Activated CD4-positive, CD25-positive, alpha-beta regulatory T cell (primary cell): ENCODE measurements at regions not wholly inside any gene's neighbourhood (a gene's known extent, or its start where the extent isn't known, plus 50 kb on each side); places are given as distances from the start of the nearest gene placed in this dataset.
"Not testable (repeated sequence)": the region's sequence is repeated elsewhere in the genome, so short reads cannot be mapped to it uniquely, and the experiment has no call there.

ENCODE experiments used
- DNase-seq, 4 experiments: peaks; one replicate each; lab custom pipeline; 2025; lab: John Stamatoyannopoulos, UW

GRCh38 chr20:29320216-29320949 lies 1937.1 kb upstream of the DEFB115 start:
- not testable (repeated sequence) for DNase-seq

GRCh38 chr20:29323631-29324515 lies 1933.6 kb upstream of the DEFB115 start:
- not testable (repeated sequence) for DNase-seq

- not testable (repeated sequence) for DNase-seq
These were observed 1932.8 kb upstream of the DEFB115 start for GRCh38 chr20:29324516-29325303.

GRCh38 chr20:29325304-29325640 lies 1932.2 kb upstream of the DEFB115 start:
- DNase-seq = no peak

- DNase-seq = not testable (repeated sequence)
These were observed 1931.7 kb upstream of the DEFB115 start for GRCh38 chr20:29325781-29326180.

- no peak for DNase-seq
These were observed 1930.9 kb upstream of the DEFB115 start for GRCh38 chr20:29326376-29327070.

GRCh38 chr20:29327600-29328420 lies 1929.7 kb upstream of the DEFB115 start:
- DNase-seq = peak in 2 of 4 experiments; percentile 7 to 24

- DNase-seq = not testable (repeated sequence)
These were observed 1926.9 kb upstream of the DEFB115 start for GRCh38 chr20:29330429-29331115.

- DNase-seq = no peak
These were observed 1907.6 kb upstream of the DEFB115 start for GRCh38 chr20:29349836-29350235.

- not testable (repeated sequence) for DNase-seq
These were observed 1881.5 kb upstream of the DEFB115 start for GRCh38 chr20:29375937-29376336.

GRCh38 chr20:29392853-29393252 lies 1864.6 kb upstream of the DEFB115 start:
- DNase-seq = not testable (repeated sequence)

GRCh38 chr20:29408034-29408695 lies 1849.3 kb upstream of the DEFB115 start:
- DNase-seq = no peak

- DNase-seq = not testable (repeated sequence)
These were observed 1848.8 kb upstream of the DEFB115 start for GRCh38 chr20:29408707-29409106.

GRCh38 chr20:29409160-29409689 lies 1848.2 kb upstream of the DEFB115 start:
- not testable (repeated sequence) for DNase-seq

- no peak for DNase-seq
These were observed 1847.3 kb upstream of the DEFB115 start for GRCh38 chr20:29409833-29410805.

- DNase-seq = no peak
These were observed 1846.5 kb upstream of the DEFB115 start for GRCh38 chr20:29410806-29411457.

GRCh38 chr20:29411458-29411820 lies 1846.0 kb upstream of the DEFB115 start:
- peak in 1 of 4 experiments; percentile 19 for DNase-seq

GRCh38 chr20:29419378-29419777 lies 1838.1 kb upstream of the DEFB115 start:
- no peak for DNase-seq
